HG03060 (cell line): ENCODE measurements at regions not wholly inside any gene's neighbourhood (a gene's known extent, or its start where the extent isn't known, plus 50 kb on each side); places are given as distances from the start of the nearest gene placed in this dataset.
"Not testable (repeated sequence)": the region's sequence is repeated elsewhere in the genome, so short reads cannot be mapped to it uniquely, and the experiment has no call there.

ENCODE experiments used
- ATAC-seq: cut with Tn5 transposase; IDR thresholded peaks from one replicate; pipeline ENCODE4 v1.9.1; 2021; ENCODE audit warnings: low read depth, moderate number of reproducible peaks; ENCODE audit not compliant: unreplicated experiment

DNA sequence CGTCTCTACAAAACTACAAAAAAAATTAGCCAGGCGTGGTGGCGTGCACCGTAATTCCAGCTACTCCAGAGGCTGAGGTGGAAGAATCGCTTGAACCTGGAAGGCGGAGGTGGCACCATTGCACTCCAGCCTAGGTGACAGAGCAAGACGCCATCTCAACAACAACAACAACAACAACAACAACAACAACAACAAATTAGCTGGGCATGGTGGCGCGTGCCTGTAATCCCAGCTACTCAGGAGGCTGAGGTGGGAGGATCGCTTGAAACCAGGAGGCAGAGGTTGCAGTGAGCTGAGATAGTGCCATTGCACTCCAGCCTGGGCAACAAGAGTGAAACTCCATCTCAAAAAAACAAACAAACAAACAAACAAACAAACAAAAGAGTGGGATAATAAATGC is 219.9 kb upstream of the SGK1 start:
- not testable (repeated sequence) for ATAC-seq

DNA sequence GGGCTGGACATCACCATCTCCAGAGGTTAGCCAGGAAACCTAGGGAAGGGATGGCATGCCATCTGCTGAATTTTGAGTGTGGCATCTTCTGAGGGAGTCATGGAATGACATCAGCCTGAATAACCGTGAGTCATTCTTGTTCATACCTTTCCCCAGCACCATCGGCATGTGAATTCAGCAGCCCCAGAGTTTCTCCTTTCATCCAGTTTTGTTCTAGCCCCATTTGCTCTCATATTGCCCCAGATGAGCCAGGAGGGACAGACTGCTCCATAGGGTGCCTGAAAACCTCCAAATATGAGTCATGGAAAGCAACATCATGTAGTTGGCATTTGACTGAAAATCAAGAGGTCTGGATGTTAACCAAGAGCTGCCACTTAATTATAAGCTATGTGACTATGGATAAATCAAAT is 219.2 kb upstream of the SGK1 start:
- no peak for ATAC-seq

DNA sequence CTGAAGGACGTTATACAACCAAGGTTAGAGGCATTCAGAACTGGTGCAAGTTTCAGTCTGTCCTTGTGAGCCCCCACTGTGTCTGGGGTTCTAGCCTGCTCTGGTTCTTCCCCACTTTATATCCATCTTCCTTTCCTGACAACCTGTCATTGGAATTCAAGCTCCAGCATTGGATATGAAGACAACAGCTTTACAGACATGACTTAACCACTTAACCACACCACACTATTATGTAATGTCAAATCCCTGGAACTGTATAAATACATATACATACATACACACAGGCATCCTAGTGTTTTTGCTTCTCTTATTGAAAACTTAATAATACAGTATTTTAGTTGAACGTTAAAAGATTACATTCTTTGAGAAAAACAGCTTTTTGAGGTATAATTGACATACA is 217.9 kb upstream of the SGK1 start:
- ATAC-seq: no peak

DNA sequence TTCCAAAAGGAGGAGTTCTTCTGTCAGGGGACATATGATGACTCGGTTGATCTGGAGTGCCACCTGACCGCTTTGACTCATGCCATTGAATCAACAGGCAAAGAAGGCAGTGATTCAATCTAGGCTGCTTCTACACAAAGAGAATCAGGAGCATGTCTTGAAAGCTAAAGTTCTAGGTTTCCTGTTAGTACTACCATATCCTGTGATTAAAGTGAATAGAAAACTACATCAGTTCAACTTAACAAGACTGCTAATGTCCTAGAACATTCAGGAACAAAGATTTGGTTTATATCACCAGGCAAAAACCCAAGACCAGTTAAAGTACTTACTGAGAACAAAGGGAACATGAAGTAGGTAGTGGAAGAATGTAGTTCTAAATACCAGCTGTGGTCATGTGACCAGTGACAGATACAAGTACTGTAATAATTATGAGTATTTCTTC is 216.8 kb upstream of the SGK1 start:
- no peak for ATAC-seq

DNA sequence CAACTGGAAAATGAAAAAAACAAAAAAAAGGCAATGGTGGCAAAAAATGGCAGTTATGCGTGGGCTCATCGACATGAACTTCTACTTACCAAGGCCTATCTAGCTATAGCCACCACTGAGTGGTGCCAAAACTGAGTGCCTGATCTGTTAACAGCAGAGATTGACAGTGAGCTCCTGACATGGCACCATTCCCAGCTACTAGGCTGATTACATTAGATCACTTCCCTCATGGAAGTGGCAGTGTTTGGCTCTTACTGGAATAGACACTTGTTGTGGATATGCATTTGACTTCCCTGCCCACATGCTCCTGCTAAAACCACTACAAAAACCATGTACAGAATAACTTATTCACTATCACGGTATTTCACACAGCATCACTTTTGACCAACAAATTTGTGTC is 216.1 kb upstream of the SGK1 start:
- ATAC-seq: no peak

DNA sequence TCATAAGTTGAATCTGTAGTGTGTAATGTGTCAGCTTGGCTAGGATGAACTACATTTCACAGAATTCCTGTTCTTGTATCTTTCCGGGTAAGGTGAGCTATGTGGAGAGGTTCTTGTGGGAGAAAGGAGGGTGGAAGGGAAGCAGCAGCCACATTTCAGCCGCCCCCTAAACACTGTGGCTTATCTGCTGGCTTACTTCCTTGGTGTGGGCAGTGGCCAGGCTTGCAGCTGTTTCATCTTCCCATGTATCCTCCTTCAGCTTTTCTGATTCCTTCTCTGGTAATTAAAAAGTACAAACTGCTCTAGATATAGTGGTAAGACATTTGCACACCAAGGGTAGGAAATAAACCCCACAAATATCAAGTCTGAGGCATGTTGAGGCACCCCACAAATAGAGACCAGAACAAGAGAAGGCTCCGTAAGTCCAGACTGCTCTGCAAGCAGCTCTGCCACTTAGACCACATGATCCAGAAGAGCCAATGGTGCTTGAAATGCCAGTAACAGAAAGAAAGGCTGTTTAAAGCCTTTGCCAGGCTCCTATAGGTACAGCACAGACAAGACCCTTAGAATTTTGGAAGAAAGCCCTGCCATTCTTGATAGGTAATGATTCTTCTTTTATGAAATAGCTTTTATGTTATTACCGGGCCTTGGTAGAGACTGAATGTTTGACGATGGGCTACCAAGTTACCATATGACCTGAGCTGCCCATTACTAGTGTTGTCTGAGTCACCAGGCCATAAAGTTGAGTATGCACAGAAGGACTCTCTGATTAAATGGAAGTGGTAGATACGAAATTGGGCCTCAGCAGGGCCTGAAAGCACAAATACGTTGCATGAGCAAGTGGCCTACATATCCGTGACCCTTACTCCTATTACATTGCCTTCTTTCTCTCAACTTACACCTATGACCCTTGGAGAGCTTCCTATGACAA is 215.0 kb upstream of the SGK1 start:
- ATAC-seq: no peak

DNA sequence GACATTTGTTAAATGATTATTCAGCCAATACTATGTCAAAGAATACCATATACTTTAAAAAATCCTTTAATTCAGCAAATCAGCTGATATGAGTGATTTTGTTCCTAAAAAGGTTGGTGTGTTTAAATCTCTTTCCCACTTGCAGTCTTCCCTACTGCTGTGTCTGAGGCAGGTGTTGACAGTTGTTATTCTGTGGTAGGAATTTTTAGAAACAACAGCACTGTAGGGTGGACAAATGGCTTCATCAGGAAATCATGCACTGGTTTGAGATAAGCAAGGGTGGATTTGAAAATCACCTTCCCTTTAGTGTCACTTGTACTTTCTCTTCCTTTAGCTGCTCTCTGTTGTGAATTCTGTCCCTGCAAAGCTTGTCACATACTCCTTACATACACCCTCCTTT is 213.7 kb upstream of the SGK1 start:
- no peak for ATAC-seq

DNA sequence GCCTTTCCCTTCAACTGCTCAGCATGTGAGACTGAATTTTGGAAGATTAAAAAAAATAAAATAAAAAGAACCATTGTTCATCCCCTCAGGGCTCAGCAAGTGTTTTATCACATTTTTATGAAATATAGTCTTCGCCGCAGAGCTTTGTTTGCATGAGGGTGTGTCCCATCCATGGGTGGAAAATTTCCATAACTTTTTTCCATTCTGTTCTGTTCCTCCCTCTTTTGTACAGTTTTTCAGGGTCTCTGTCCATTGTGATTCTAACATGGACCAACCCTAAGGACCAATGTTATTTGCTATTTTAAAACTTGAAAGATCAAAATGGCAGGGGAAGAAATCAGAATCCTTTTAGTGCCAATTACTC is 213.3 kb upstream of the SGK1 start:
- ATAC-seq: no peak

DNA sequence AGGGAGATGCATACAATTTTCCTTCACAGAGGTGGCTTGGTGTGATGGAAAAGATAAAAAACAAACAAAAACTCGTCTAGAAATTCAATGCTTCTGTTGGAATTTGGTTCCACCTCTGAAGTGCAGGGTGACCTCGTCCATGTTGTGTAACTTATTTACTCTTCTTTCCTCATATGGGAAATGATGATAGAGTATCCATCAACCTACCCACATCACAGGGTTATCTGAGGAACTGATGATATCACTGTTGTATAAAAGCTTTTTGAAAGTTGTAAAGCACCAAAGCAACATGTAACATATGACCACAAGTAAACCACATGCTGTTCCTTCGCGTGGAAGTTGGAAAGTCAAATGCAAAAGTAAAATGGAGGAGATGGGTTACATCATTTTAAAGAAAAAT is 212.0 kb upstream of the SGK1 start:
- no peak for ATAC-seq

DNA sequence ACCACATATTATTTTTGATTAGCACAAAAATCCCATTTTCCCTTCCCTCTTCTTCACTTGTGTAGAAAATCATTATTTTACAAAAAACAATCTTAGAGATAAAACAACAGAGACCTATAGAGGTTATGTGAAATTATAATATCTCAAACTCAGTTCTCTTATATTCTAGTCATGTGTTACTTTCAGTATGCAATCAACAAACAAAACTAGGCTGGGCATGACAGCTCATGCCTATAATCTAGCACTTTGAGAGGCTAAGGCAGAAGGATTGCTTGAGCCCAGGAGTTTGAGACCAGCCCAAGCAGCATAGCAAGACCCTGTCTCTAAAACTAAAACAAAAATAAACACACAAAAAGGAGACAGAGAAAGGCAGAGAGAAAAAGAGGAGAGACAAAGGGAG is 211.4 kb upstream of the SGK1 start:
- ATAC-seq: no peak

DNA sequence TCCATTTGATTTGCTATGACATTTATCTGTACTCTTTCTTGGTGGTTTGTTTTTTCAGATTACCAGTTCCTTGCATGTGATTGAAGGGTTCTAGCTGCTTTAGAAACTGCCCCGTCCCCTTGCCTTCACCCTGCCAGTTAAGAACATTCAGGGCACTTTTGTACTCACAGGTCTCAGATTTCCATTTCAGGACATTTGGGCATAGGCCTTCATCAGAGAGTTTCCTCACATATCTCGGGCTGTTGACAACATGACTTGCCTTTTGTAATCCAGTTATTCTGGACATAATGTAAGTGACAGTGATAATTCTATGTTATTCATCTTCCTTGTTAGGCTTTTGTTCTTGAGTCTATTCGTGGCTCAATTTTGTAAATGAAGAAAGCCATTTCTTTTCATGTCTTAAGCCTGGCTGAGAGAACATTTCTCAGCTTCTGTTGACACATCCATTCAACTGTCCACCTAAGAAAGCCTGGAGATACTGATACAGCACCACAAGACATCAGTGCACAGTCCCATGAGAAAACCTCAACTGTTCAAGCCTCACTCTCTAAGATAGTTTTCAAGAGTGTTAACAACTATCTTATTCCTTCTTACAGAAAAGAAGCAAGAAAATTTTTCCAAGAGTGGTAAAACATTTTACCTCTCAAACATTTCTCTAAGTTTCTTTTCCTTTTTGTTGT is 209.3 kb upstream of the SGK1 start:
- no peak for ATAC-seq

DNA sequence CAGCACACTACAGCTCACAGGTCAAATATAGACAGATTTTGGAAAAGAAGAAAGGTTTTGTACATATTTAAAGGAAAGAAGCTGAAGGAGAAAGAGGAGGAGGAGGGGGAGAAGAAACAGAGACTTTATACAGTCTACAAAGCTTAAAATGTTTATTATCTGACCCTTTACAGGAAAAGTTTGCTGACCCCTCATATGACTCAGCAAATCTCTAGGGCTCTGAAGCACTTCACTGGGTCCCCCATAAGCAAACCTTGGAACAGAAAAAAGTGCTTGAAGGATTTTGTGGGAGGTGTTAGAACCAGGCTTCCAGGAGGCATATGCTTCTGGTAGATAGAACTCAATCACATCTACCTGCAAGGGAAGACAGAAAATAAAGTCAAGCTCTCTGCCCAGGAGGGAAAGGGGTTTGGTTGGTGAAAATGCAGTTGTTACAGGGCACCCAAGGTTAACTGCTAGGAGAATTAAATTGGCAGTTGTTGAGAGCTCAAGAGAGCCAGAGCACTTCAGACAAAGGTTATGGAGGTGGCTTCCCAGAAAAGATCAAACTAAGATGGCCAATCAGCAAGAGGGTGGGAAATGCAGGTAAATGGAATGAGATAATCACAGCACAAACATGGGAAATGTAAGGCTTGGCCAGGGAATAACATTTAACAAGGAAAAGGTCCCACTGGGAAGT is 207.4 kb upstream of the SGK1 start:
- no peak for ATAC-seq

DNA sequence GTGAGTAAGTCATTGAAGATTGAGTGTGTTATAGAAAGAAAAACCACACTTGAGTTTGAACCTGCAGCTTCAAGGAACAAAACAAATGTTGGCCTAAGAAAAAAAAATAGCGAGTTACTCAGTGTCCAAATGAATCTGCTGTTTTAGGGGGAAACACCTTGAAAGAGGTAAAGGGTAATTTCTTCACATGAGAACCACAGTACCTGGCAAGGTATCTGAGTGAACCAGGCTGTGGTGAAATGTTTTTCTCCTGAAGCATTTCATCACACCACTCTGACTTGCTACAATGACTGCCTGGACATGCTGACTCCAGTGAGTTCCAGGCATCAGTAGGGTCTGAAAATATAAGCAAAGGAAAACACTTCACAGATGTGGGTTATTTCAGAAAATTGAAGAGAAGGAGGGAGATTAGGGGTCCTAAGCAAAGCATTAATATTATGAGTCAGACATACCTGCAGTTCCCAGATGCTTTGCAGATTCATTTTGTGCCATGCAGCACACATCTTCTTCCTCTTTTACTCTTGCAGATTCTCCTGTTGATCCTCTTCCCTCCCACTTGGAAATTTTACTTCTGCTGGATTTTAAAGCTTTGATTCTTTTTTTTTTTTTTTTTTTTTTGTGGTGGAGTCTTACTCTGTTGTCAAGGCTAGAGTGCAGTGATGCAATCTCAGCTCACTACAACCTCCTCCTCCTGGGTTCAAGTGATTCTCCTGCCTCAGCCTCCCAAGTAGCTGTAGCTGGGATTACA is 206.2 kb upstream of the SGK1 start:
- ATAC-seq: no peak

DNA sequence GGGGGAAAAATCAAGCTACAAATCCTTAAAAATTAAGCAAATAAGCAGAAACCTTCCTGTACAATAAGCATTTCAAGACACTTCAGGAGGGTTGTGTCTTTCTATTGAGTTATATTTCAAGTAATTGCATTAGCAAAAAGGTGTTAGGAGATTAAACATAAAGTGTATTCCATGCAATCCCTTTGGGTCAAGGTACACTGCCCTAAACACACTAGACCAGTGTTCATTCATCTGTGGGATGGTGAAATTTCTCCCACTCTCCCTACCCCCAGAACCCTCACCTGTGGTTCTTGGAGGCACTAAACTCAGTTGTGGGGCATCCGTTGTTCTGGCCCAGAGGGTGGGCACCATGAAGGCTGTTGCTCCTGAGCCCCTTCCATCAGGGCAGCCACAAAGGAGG is 205.1 kb upstream of the SGK1 start:
- no peak for ATAC-seq

DNA sequence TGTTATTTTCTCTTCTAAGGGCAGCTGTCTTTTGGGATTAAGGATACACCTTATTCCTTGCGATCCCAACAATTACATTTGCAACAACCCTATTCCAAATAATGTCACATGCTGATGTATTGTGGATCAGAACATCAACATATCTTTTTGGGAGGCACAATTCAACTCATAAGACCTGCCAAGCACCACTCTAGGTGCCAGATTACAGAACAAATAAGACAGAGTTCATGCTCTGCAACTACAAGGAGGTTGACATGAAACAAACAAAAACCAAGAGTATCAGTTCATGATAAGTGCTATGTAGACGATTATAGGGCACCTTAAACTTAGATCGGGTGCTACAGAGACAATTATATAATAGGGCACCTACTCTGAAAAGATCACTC is 203.2 kb upstream of the SGK1 start:
- ATAC-seq: no peak

DNA sequence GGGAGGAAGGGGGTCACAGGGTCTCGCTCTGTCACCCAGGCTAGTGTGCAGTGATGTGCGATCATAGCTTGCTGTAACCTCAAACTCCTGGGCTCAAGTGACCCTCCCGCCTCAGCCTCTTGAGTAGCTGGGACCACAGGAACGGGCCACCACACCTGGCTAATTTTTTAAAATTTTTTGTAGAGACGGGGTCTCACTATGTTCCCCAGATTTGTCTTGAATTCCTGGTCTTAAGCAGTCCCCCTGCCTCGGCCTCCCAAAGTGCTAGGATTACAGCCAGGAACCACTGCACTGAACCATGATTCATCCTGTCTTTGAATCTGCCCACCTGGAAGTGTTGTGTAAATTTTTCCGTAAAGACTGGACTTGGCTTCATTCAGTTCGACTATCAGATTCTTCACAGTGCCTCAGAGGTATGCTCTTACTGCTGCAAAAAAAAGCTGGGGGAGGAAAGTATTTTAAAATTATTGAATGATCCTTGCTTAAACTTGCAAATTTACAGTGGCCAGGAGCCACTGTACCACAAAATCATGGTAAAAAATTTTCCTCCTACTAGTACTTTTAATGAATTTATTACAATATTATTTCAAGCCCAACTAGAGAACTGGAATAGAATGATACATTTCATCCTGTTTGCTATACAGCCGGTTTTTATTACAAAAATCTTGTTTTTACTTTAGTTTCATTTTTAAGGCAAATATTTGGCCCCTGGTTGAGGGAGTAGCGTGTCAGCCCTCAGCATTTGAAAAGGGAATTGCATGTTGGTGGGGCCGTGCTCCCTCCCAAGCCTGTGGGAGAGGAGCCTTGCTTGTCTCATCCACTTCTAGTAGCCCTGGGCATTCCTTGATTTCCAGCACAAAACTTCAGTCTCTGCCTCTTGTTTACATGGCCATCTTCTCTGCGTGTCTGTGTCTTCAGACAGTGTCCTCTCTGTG is 202.5 kb upstream of the SGK1 start:
- ATAC-seq: no peak

DNA sequence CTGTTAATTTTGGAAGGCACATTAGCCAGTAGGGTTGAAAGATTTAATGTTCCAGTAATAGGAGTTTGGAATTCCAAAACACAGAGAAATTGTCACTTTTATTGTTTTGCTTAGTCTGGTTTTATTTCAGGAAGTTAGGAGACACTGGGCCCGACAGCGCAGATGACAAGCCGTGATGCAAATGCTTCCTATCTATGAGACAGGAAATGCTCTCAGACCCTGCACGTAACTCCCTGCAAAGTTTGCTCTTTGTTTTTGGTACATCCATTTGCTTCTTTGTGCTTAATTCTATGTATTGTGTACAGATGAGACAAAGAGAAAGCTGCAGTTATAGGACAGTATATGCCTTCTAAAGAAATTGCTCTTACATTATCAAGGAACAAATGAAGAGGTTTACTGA is 201.6 kb upstream of the SGK1 start:
- ATAC-seq: no peak

DNA sequence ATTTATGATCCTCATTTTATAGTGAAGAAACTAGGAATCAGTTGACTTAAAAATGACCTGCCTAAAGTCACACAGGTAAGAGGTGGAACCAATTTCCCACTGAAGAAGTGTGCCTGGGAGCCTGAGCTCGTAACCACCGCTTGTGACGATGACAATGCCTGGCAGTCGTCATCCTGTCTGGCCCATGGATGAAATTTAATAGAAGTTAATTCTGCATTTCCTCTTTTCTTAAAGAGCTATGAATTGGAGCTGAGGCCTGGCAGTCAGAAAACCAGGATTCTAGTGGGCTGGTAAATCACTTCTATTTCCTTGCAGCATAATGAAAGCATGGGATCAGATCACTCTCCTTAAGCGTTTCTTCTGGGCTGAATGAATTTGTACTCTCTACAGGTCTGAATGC is 200.0 kb upstream of the SGK1 start:
- ATAC-seq: no peak

DNA sequence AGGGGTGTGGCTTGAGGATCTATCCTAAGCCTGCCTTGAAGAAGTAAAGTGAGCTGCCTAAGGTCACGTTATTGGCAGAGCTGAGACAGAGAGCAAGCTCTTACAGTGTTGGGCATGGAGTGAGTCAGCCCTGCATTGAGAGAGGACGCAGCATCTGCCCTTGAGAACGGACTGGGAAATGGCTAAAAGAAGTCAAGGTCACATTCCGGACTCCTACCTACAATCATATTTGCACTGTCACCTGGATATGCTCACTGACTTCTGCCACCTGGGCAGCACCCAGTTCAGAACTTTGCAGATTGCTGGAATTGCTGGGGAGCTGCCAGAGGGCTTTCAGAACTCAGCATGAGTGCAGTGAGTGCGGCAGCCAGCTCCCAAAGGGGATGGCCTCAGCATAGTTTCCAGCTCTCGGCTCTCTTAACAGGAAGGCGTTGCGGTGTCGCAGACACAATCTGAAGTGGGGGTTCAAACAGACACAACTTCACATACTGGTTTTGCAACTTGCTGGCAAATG is 199.3 kb upstream of the SGK1 start:
- ATAC-seq: no peak

DNA sequence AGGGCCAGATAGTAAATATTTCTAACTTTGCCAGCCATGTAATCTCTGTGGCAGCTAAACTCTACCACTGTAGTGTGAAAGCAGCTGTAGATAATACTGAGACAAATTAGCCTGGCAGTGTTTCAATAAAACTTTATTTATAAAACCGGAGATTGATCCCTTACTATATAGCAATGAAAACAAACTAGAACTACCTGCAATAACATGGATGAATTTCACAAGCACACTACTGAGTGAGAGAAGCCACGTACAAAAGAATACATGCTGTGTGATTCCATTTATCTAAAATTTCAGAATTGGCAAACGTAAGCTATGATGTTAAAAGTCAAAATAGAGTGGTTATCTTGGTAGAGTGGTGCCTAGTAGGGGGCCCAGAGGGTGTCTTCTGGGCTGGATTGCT is 198.7 kb upstream of the SGK1 start:
- ATAC-seq: no peak
